ENCODE measurements at regions not wholly inside any gene's neighbourhood (a gene's known extent, or its start where the extent isn't known, plus 50 kb on each side); places are given as distances from the start of the nearest gene placed in this dataset.
"Not testable (repeated sequence)": the region's sequence is repeated elsewhere in the genome, so short reads cannot be mapped to it uniquely, and the experiment has no call there.

DNA sequence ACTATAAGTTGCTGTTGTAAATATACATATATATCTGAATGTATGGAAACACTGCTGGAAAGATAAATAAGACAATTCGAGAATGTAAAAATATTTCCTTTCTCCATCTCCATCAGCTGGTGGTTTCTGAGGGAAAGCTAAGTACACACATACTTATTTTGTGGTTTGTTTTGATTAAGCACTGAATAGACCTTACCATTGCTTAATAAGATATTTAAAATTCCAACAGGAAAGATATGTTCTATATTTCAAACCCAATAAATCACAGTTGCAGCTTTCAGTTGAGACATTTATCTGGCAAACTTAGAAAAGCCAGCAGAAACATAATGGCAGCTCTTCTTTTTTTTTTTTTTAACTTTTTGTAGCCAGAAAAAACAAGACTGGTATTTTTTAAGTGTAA is 160.4 kb downstream of the VGLL3 start:
- Histone ChIP-seq H3K9me3 (replicated peaks) (peaks cover 9% of the 10 kb centered on the region), H3K27ac (replicated peaks) (no peak overlapping the region), H3K4me1 (no peaks in the 10 kb centered on the region), H3K4me3 (no peak overlapping the region), H3K27me3 (ENCODE audit: low read depth) (no peaks in the 10 kb centered on the region), H3K36me3 (no peaks in the 10 kb centered on the region)
- intact Hi-C loops (cut with micrococcal nuclease) = no loop called here
- DNase-seq = no peak
- TF ChIP-seq, protein P1, sequence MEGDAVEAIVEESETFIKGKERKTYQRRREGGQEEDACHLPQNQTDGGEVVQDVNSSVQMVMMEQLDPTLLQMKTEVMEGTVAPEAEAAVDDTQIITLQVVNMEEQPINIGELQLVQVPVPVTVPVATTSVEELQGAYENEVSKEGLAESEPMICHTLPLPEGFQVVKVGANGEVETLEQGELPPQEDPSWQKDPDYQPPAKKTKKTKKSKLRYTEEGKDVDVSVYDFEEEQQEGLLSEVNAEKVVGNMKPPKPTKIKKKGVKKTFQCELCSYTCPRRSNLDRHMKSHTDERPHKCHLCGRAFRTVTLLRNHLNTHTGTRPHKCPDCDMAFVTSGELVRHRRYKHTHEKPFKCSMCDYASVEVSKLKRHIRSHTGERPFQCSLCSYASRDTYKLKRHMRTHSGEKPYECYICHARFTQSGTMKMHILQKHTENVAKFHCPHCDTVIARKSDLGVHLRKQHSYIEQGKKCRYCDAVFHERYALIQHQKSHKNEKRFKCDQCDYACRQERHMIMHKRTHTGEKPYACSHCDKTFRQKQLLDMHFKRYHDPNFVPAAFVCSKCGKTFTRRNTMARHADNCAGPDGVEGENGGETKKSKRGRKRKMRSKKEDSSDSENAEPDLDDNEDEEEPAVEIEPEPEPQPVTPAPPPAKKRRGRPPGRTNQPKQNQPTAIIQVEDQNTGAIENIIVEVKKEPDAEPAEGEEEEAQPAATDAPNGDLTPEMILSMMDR (IDR thresholded peaks at IDR 0.05; ENCODE audit: borderline replicate concordance) = no peak

DNA sequence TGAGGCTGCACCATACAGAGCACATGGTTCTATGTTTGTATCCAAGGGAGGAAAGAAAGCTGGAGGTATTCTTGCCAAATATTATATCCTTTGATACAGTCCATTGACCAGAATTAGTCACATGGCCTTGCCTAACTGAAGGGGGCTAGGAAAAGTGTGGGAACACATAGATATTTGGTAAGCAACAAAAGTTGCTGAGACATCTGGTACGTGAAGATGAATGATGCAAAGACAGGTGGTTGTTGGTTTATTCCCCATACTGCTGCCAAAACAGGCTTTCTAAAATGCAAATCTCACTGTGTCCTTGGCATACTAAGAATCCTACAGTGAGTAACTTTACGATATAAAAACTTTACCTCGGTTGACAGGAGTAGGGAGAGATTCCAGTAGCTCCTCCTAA is 162.2 kb downstream of the VGLL3 start:
- H3K4me3 ChIP-seq = no peak overlapping the region
- no peaks in the 10 kb centered on the region for H3K4me1 ChIP-seq
- no peak for DNase-seq
- no peaks in the 10 kb centered on the region for H3K27me3 ChIP-seq (ENCODE audit: low read depth)
- no peaks in the 10 kb centered on the region for H3K36me3 ChIP-seq
- TF ChIP-seq, protein P1 (IDR thresholded peaks at IDR 0.05; ENCODE audit: borderline replicate concordance) = no peak
- no peak overlapping the region for H3K27ac ChIP-seq (replicated peaks)
- peaks cover 9% of the 10 kb centered on the region for H3K9me3 ChIP-seq (replicated peaks)
- intact Hi-C loops (cut with micrococcal nuclease) = no loop called here

DNA sequence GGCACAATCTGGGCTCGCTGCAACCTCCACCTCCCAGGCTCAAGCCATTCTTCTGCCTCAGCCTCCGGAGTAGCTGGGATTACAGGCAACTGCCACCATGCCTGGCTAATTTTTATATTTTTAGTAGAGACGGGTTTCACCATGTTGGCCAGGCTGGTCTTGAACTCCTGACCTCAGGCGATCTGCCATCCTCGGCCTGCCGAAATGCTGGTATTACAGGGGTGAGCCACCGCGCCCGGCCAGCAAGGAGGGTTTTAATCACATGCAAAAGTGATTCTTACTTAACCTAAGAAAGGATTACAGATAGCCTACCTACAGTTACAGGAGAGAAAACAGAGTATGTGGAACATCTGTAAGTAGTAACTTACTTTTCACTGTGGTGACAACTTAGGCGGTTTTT is 163.4 kb downstream of the VGLL3 start:
- DNase-seq; H3K4me3 ChIP-seq; H3K4me1 ChIP-seq; intact Hi-C loops (cut with micrococcal nuclease); H3K27ac ChIP-seq (replicated peaks); H3K27me3 ChIP-seq (ENCODE audit: low read depth); H3K9me3 ChIP-seq (replicated peaks); H3K36me3 ChIP-seq: not testable (repeated sequence)

DNA sequence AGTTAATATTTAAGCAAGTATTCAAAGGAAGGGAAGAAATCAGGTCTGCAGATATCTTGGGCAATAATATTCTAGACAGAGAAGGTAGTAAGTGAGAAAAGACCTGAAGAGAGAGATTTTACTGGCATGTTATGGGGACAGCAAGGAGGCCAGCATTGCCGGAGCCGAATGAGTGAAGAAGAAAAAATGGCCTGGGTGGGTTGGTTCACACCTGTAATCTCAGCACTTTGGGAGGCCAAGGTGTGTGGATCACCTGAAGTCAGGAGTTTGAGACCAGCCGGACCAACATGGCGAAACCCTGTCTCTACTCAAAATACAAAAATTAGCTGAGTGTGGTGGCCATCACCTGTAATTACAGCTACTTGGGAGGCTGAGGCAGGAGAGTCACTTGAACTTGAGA is 164.7 kb downstream of the VGLL3 start:
- no peak overlapping the region for H3K27ac ChIP-seq (replicated peaks)
- no peaks in the 10 kb centered on the region for H3K27me3 ChIP-seq (ENCODE audit: low read depth)
- no peaks in the 10 kb centered on the region for H3K4me1 ChIP-seq
- no peaks in the 10 kb centered on the region for H3K36me3 ChIP-seq
- no peak for DNase-seq
- H3K4me3 ChIP-seq = no peak overlapping the region
- TF ChIP-seq, protein P1 (IDR thresholded peaks at IDR 0.05; ENCODE audit: borderline replicate concordance) = no peak
- peaks cover 9% of the 10 kb centered on the region for H3K9me3 ChIP-seq (replicated peaks)
- intact Hi-C loops (cut with micrococcal nuclease) = no loop called here

DNA sequence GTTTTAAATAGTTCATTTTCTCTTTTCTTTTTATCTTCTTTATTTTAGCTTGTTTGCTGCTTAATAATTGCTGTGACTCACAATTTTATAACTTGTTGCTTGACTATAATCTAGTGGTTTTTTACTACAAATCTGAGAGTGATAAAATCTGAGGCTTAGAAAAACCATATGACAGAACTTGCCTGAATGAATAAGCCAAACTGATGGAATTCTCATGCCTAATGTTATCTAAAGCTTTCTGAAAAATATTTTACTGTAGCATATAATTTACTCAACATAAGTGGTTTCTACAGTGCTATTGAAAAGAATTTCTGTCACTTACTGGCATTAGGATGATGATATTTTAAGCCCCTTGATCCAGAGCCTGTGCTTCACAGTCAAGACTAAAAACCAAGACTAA is 175.1 kb downstream of the VGLL3 start:
- no peak for DNase-seq
- Histone ChIP-seq H3K36me3 (no peaks in the 10 kb centered on the region), H3K27ac (replicated peaks) (no peak overlapping the region), H3K4me1 (no peaks in the 10 kb centered on the region), H3K4me3 (no peak overlapping the region), H3K27me3 (ENCODE audit: low read depth) (no peaks in the 10 kb centered on the region), H3K9me3 (replicated peaks) (no peaks in the 10 kb centered on the region)
- TF ChIP-seq, protein P1 (IDR thresholded peaks at IDR 0.05; ENCODE audit: borderline replicate concordance) = no peak
- intact Hi-C loops (cut with micrococcal nuclease) = no loop called here

DNA sequence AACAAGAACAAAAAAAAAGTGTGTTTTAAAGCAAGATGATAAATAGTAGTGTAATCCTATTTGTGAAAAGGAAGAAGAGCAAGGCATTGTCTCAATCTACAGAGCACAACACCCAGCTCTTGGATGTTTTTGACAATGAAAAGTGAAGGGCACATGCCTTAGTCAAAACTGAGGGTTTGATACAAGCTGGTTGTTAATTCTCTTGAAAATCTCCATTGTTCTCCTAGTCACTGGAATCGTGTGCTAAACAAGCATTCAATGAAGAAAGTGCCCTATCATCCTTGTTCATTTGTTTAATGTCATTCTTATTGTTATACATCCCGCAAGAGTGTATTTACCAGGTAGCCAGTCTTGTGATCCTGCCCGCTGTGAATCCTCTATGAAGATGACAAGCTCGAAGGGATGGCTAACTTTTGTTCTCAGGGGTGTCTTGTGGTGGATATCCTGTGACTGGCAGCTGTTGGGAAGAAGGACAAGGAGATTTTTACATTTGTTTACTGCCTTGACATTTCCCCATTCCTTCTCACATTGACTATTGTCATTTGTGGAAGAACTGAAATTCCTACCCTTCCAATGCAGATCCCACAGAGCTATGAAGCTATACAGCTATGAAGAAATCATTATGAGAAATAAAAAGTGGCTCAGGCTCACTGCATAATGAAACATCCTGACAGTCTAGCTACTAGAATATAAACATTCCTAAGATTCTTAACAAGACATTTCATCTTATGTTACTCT is 175.9 kb downstream of the VGLL3 start:
- no peak overlapping the region for H3K27ac ChIP-seq (replicated peaks)
- H3K36me3 ChIP-seq = no peaks in the 10 kb centered on the region
- no peak overlapping the region for H3K4me3 ChIP-seq
- no peaks in the 10 kb centered on the region for H3K27me3 ChIP-seq (ENCODE audit: low read depth)
- DNase-seq = no peak
- H3K9me3 ChIP-seq (replicated peaks) = no peaks in the 10 kb centered on the region
- no peaks in the 10 kb centered on the region for H3K4me1 ChIP-seq
- intact Hi-C loops (cut with micrococcal nuclease) = no loop called here
- TF ChIP-seq, protein P1 (IDR thresholded peaks at IDR 0.05; ENCODE audit: borderline replicate concordance) = no peak

Data from left ventricle myocardium inferior (tissue), 1 donor.